ENCODE measurements at regions not wholly inside any gene's neighbourhood (a gene's known extent, or its start where the extent isn't known, plus 50 kb on each side); places are given as distances from the start of the nearest gene placed in this dataset.

DNA sequence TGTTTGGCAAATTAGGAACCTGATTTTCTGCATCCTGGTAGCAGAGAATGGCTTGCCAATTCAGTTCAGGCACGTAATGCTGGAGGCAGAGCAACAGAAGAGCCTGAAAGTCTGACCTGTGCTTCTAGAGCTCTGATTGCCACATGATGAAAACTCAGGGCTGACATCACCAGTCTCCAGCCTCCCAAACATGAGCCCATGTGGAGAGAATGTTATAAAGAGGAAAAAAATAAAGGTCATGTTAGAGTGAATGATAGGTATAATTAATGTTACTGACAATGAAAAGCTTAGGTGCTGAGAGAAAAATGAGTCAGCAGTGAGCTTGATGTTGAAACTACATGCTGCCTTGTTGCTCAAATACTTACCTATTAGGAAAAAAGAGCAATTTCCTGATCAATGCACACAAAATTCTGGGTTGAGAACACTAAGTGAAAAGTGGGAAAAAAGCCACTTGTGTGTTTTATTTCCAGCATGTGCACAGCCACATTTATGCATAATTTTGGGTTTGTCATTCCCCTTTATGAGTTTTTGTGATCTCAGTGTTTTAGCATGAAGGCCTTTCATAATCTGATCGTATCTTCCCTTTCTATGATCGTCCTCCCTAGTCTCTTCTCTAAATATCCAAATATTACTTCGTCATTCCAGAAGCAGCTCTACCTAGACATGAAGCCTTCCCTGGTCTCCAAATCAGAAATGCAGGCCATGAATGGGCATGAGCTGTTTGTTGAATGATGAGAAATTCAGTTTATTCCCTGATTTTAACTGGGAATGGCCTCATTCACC lies 113.3 kb upstream of the CPEB2 start:
- TF ChIP-seq, protein P1, sequence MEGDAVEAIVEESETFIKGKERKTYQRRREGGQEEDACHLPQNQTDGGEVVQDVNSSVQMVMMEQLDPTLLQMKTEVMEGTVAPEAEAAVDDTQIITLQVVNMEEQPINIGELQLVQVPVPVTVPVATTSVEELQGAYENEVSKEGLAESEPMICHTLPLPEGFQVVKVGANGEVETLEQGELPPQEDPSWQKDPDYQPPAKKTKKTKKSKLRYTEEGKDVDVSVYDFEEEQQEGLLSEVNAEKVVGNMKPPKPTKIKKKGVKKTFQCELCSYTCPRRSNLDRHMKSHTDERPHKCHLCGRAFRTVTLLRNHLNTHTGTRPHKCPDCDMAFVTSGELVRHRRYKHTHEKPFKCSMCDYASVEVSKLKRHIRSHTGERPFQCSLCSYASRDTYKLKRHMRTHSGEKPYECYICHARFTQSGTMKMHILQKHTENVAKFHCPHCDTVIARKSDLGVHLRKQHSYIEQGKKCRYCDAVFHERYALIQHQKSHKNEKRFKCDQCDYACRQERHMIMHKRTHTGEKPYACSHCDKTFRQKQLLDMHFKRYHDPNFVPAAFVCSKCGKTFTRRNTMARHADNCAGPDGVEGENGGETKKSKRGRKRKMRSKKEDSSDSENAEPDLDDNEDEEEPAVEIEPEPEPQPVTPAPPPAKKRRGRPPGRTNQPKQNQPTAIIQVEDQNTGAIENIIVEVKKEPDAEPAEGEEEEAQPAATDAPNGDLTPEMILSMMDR (IDR thresholded peaks at IDR 0.05; ENCODE audit: low read depth, low read length, missing input control), result no peak
- TF ChIP-seq RAD21 (IDR thresholded peaks at IDR 0.05), result no peak
- TF ChIP-seq, protein P2, sequence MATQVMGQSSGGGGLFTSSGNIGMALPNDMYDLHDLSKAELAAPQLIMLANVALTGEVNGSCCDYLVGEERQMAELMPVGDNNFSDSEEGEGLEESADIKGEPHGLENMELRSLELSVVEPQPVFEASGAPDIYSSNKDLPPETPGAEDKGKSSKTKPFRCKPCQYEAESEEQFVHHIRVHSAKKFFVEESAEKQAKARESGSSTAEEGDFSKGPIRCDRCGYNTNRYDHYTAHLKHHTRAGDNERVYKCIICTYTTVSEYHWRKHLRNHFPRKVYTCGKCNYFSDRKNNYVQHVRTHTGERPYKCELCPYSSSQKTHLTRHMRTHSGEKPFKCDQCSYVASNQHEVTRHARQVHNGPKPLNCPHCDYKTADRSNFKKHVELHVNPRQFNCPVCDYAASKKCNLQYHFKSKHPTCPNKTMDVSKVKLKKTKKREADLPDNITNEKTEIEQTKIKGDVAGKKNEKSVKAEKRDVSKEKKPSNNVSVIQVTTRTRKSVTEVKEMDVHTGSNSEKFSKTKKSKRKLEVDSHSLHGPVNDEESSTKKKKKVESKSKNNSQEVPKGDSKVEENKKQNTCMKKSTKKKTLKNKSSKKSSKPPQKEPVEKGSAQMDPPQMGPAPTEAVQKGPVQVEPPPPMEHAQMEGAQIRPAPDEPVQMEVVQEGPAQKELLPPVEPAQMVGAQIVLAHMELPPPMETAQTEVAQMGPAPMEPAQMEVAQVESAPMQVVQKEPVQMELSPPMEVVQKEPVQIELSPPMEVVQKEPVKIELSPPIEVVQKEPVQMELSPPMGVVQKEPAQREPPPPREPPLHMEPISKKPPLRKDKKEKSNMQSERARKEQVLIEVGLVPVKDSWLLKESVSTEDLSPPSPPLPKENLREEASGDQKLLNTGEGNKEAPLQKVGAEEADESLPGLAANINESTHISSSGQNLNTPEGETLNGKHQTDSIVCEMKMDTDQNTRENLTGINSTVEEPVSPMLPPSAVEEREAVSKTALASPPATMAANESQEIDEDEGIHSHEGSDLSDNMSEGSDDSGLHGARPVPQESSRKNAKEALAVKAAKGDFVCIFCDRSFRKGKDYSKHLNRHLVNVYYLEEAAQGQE (IDR thresholded peaks at IDR 0.05), result no peak
- TF ChIP-seq RXRA (IDR thresholded peaks at IDR 0.05), result peak in 1 of 2 donors; percentile 21
- TF ChIP-seq, protein P3, sequence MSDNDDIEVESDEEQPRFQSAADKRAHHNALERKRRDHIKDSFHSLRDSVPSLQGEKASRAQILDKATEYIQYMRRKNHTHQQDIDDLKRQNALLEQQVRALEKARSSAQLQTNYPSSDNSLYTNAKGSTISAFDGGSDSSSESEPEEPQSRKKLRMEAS (IDR thresholded peaks at IDR 0.05), result no peak
- no peak for TF ChIP-seq GABPA (IDR thresholded peaks at IDR 0.05 in 1 of 2, conservative IDR thresholded peaks at IDR 0.05 in 1 of 2)
- no peak for TF ChIP-seq TAF1 (conservative IDR thresholded peaks at IDR 0.05)
- TF ChIP-seq, protein P4, sequence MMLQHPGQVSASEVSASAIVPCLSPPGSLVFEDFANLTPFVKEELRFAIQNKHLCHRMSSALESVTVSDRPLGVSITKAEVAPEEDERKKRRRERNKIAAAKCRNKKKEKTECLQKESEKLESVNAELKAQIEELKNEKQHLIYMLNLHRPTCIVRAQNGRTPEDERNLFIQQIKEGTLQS (IDR thresholded peaks at IDR 0.05), result no peak
- TF ChIP-seq NR2F2 (IDR thresholded peaks at IDR 0.05), result no peak
- TF ChIP-seq, protein P5, sequence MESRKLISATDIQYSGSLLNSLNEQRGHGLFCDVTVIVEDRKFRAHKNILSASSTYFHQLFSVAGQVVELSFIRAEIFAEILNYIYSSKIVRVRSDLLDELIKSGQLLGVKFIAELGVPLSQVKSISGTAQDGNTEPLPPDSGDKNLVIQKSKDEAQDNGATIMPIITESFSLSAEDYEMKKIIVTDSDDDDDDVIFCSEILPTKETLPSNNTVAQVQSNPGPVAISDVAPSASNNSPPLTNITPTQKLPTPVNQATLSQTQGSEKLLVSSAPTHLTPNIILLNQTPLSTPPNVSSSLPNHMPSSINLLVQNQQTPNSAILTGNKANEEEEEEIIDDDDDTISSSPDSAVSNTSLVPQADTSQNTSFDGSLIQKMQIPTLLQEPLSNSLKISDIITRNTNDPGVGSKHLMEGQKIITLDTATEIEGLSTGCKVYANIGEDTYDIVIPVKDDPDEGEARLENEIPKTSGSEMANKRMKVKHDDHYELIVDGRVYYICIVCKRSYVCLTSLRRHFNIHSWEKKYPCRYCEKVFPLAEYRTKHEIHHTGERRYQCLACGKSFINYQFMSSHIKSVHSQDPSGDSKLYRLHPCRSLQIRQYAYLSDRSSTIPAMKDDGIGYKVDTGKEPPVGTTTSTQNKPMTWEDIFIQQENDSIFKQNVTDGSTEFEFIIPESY (IDR thresholded peaks at IDR 0.05), result no peak
- peak; percentile 27 for TF ChIP-seq YY1 (IDR thresholded peaks at IDR 0.05)
- no peak for TF ChIP-seq SP1 (IDR thresholded peaks at IDR 0.05)
- peak in 1 of 2 donors; percentile 13 for TF ChIP-seq JUND (IDR thresholded peaks at IDR 0.05)

All from liver (tissue), 3 donors.